ENCODE measurements at regions not wholly inside any gene's neighbourhood (a gene's known extent, or its start where the extent isn't known, plus 50 kb on each side); places are given as distances from the start of the nearest gene placed in this dataset.
"Not testable (repeated sequence)": the region's sequence is repeated elsewhere in the genome, so short reads cannot be mapped to it uniquely, and the experiment has no call there.

GRCh38 chr5:144035046-144035740 lies 135.3 kb downstream of the YIPF5 start:
- DNase-seq (ENCODE audit: low read depth) = no peak
- Histone ChIP-seq H3K27me3 (ENCODE audit: control insufficient read depth, insufficient read depth, low read length) (no peaks in the 10 kb centered on the region), H3K36me3 (ENCODE audit: control insufficient read depth, insufficient read depth, low read length) (no peaks in the 10 kb centered on the region), H3K4me3 (ENCODE audit: low read depth, low read length) (no peak overlapping the region)
- TF ChIP-seq, protein P1, sequence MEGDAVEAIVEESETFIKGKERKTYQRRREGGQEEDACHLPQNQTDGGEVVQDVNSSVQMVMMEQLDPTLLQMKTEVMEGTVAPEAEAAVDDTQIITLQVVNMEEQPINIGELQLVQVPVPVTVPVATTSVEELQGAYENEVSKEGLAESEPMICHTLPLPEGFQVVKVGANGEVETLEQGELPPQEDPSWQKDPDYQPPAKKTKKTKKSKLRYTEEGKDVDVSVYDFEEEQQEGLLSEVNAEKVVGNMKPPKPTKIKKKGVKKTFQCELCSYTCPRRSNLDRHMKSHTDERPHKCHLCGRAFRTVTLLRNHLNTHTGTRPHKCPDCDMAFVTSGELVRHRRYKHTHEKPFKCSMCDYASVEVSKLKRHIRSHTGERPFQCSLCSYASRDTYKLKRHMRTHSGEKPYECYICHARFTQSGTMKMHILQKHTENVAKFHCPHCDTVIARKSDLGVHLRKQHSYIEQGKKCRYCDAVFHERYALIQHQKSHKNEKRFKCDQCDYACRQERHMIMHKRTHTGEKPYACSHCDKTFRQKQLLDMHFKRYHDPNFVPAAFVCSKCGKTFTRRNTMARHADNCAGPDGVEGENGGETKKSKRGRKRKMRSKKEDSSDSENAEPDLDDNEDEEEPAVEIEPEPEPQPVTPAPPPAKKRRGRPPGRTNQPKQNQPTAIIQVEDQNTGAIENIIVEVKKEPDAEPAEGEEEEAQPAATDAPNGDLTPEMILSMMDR (IDR thresholded peaks at IDR 0.05; ENCODE audit: insufficient read depth, low read length, poor library complexity, severe bottlenecking) = no peak

GRCh38 chr5:144036476-144036875 lies 134.0 kb downstream of the YIPF5 start:
- TF ChIP-seq, protein P1 (IDR thresholded peaks at IDR 0.05; ENCODE audit: insufficient read depth, low read length, poor library complexity, severe bottlenecking) = no peak
- H3K4me3 ChIP-seq (ENCODE audit: low read depth, low read length) = no peak overlapping the region

GRCh38 chr5:144040615-144041305 lies 129.7 kb downstream of the YIPF5 start:
- TF ChIP-seq, protein P1 (IDR thresholded peaks at IDR 0.05; ENCODE audit: insufficient read depth, low read length, poor library complexity, severe bottlenecking) = no peak
- no peaks in the 10 kb centered on the region for H3K36me3 ChIP-seq (ENCODE audit: control insufficient read depth, insufficient read depth, low read length)
- H3K27me3 ChIP-seq (ENCODE audit: control insufficient read depth, insufficient read depth, low read length) = no peaks in the 10 kb centered on the region
- DNase-seq (ENCODE audit: low read depth) = no peak
- H3K4me3 ChIP-seq (ENCODE audit: low read depth, low read length) = no peak overlapping the region

More at GRCh38 chr5:144036476-144036875, 134.0 kb downstream of the YIPF5 start:
- DNase-seq (ENCODE audit: low read depth) = no peak
- Histone ChIP-seq H3K27me3 (ENCODE audit: control insufficient read depth, insufficient read depth, low read length) (no peaks in the 10 kb centered on the region), H3K36me3 (ENCODE audit: control insufficient read depth, insufficient read depth, low read length) (no peaks in the 10 kb centered on the region)

DNA sequence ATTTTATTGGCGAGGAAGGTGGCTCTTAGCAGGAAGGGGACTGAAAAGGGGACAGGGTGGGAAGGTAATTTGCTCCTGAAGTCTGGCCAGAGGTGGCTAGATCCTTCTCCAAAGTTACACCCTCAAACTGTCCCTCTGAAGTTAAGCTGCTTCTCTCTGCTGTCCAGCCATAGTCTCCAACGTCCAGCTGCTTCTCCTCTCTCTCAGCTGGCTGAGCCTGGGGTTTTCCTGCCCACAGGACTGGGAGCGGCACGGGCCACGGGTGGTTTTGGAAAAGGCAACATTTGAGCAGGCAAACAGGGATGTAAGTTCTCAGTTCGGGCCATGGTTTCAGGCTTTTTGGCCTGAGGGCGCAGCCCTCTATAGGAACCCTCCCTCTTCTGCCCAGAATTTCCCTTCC lies 128.3 kb downstream of the YIPF5 start:
- TF ChIP-seq, protein P1 (IDR thresholded peaks at IDR 0.05; ENCODE audit: insufficient read depth, low read length, poor library complexity, severe bottlenecking) = no peak
- DNase-seq (ENCODE audit: low read depth) = no peak
- no peaks in the 10 kb centered on the region for H3K36me3 ChIP-seq (ENCODE audit: control insufficient read depth, insufficient read depth, low read length)

GRCh38 chr5:144048259-144048856 lies 122.1 kb downstream of the YIPF5 start:
- H3K27me3 ChIP-seq (ENCODE audit: control insufficient read depth, insufficient read depth, low read length) = no peaks in the 10 kb centered on the region
- no peak overlapping the region for H3K4me3 ChIP-seq (ENCODE audit: low read depth, low read length)
- TF ChIP-seq, protein P1 (IDR thresholded peaks at IDR 0.05; ENCODE audit: insufficient read depth, low read length, poor library complexity, severe bottlenecking) = no peak
- H3K36me3 ChIP-seq (ENCODE audit: control insufficient read depth, insufficient read depth, low read length) = no peaks in the 10 kb centered on the region
- DNase-seq (ENCODE audit: low read depth) = no peak

More for the DNA sequence above, 128.3 kb downstream of the YIPF5 start:
- H3K27me3 ChIP-seq (ENCODE audit: control insufficient read depth, insufficient read depth, low read length) = no peaks in the 10 kb centered on the region
- H3K4me3 ChIP-seq (ENCODE audit: low read depth, low read length) = no peak overlapping the region

DNA sequence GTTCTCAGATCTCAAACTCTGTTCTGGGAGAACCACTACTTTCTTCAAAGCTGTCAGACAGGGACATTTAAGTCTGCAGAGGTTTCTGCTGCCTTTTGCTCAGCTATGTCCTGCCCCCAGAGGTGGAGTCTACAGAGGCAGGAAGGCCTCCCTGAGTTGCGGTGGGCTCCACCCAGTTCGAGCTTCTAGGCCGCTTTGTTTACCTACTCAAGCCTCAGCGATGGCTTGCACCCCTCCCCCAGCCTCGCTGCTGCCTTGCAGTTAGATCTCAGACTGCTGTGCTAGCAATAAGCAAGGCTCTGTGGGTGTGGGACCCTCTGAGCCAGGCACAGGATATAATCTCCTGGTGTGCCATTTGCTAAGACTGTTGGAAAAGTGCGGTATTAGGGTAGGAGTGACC lies 115.1 kb downstream of the YIPF5 start:
- DNase-seq (ENCODE audit: low read depth); H3K4me3 ChIP-seq (ENCODE audit: low read depth, low read length): not testable (repeated sequence)

GRCh38 chr5:144060091-144060490 lies 110.4 kb downstream of the YIPF5 start:
- not testable (repeated sequence) for H3K27me3 ChIP-seq (ENCODE audit: control insufficient read depth, insufficient read depth, low read length); H3K36me3 ChIP-seq (ENCODE audit: control insufficient read depth, insufficient read depth, low read length); H3K4me3 ChIP-seq (ENCODE audit: low read depth, low read length); DNase-seq (ENCODE audit: low read depth)

More for the DNA sequence above, 115.1 kb downstream of the YIPF5 start:
- H3K27me3 ChIP-seq (ENCODE audit: control insufficient read depth, insufficient read depth, low read length); H3K36me3 ChIP-seq (ENCODE audit: control insufficient read depth, insufficient read depth, low read length): not testable (repeated sequence)

Measured in kidney epithelial cell (primary cell).